K562 (cell line): ENCODE measurements at regions not wholly inside any gene's neighbourhood (a gene's known extent, or its start where the extent isn't known, plus 50 kb on each side); places are given as distances from the start of the nearest gene placed in this dataset.

Experiments used
- ATAC-seq: fragments of 200-7000 bp; cut with Tn5 transposase; 3 replicates; pipeline ENCODE4 v1.9.1; 2020; ENCODE audit warnings: moderate library complexity
- BruUV-seq: library from RNA; stranded (reverse); fragments of 400-500 nt; replicated peaks from 2 replicates; lab custom pipeline; 2021; lab: Mats Ljungman, UMichigan
- CTCF ChIA-PET: fragments of 300-600 bp; formaldehyde crosslinking; extraction: SDS; loops from one replicate; lab custom pipeline; 2021; ENCODE audit warnings: low intra/inter-chr PET ratio; lab: Yijun Ruan, JAX
- POLR2A ChIA-PET: fragments of 300-600, 350-650 bp; sonication (Branson Sonifier 250); formaldehyde crosslinking; extraction: SDS; loops from one replicate; lab custom pipeline; 2021; ENCODE audit warnings: antibody characterized with exemption, inconsistent platforms; lab: Yijun Ruan, JAX
- DNase-seq, 4 experiments: peaks; one replicate each; pipeline versions ENCODE4 v3.0.0 to v3.0.0-alpha.2; 2011 to 2018; ENCODE audit warnings: low spot score in 3 of 4, mixed read lengths in 3 of 4; ENCODE audit errors: extremely low read depth in 1 of 4
- FAIRE-seq: peaks from 2 replicates; lab custom pipeline; 2011; peaks lifted over from hg19 to GRCh38; lab: Jason Lieb, UNC
- H2AFZ ChIP-seq: 2 replicates; pipeline ENCODE4 v1.6.0; 2011; ENCODE audit warnings: low read depth, low read length, control low read depth, inconsistent platforms
- H3K27ac ChIP-seq: fragments of 200-600 bp; 3 replicates; pipeline ENCODE4 v1.8.0; 2011; ENCODE audit warnings: low read depth, mild to moderate bottlenecking, control low read depth, inconsistent platforms, low read length, moderate library complexity, mixed read lengths; ENCODE audit errors: extremely low read depth
- H3K27me3 ChIP-seq, 2 experiments: fragments of 300-600 bp in 1 of 2; 2 replicates in 1 of 2; 3 replicates in 1 of 2; pipeline versions ENCODE4 v1.6.0 to v1.8.0; 2011; ENCODE audit warnings: inconsistent platforms in 2 of 2, low read length in 2 of 2, mild to moderate bottlenecking in 1 of 2, mixed read lengths in 1 of 2, moderate library complexity in 1 of 2; ENCODE audit not compliant: control insufficient read depth in 2 of 2, insufficient read depth in 2 of 2
- H3K36me3 ChIP-seq: fragments of 300-600 bp; 3 replicates; pipeline ENCODE4 v1.8.0; 2011; ENCODE audit warnings: mild to moderate bottlenecking, low read length, inconsistent platforms; ENCODE audit not compliant: control insufficient read depth, insufficient read depth
- H3K4me1 ChIP-seq, 2 experiments: fragments of 200-600 bp in 1 of 2; replicated peaks in 1 of 2; 2 replicates in 1 of 2; 3 replicates in 1 of 2; pipeline versions ENCODE4 v1.5.1 to v1.8.0; 2011; ENCODE audit warnings: inconsistent platforms in 2 of 2, low read length in 2 of 2, mild to moderate bottlenecking in 1 of 2, mixed read lengths in 1 of 2, moderate library complexity in 1 of 2; ENCODE audit not compliant: control insufficient read depth in 2 of 2, insufficient read depth in 2 of 2
- H3K4me2 ChIP-seq: 2 replicates; pipeline ENCODE4 v1.6.1; 2011; ENCODE audit warnings: low read length, control low read depth, inconsistent platforms, mixed read lengths; ENCODE audit not compliant: insufficient read depth
- H3K4me3 ChIP-seq: fragments of 200-600 bp; sonication (generic), shearing (Covaris generic); 2 replicates; pipeline ENCODE4 v1.5.1; 2016; ENCODE audit warnings: control low read depth, inconsistent platforms
- H3K79me2 ChIP-seq: fragments of 200-600 bp; 3 replicates; pipeline ENCODE4 v1.8.0; 2011; ENCODE audit warnings: low read length, inconsistent platforms; ENCODE audit not compliant: control insufficient read depth, insufficient read depth
- H3K9ac ChIP-seq, 2 experiments: 2 replicates each; pipeline versions ENCODE4 v1.6.0 to v1.6.1; 2011; ENCODE audit warnings: low read depth in 2 of 2, low read length in 2 of 2, control low read depth in 1 of 2, inconsistent platforms in 1 of 2, mild to moderate bottlenecking in 1 of 2, mixed read lengths in 1 of 2; ENCODE audit not compliant: insufficient read depth in 1 of 2
- H3K9me1 ChIP-seq: one replicate; pipeline ENCODE4 v1.6.0; 2011; ENCODE audit warnings: inconsistent platforms, mild to moderate bottlenecking, low read length, moderate library complexity; ENCODE audit not compliant: control insufficient read depth, insufficient read depth
- H3K9me3 ChIP-seq: replicated peaks from 2 replicates; pipeline ENCODE4 v1.5.1; 2011; ENCODE audit warnings: low read depth, low read length, inconsistent platforms; ENCODE audit not compliant: control insufficient read depth, insufficient read depth
- H4K20me1 ChIP-seq: replicated peaks from 2 replicates; pipeline ENCODE4 v1.6.1; 2011; ENCODE audit warnings: low read length, inconsistent platforms, mixed read lengths; ENCODE audit not compliant: control insufficient read depth, insufficient read depth
- ADNP ChIP-seq: fragments of 200-800 bp; sonication (Bioruptor generic); IDR thresholded peaks from 2 replicates; pipeline ENCODE4 v1.6.1; 2016; ENCODE audit warnings: missing genetic modification characterization, missing compliant biosample characterization
- RFX5 ChIP-seq: IDR thresholded peaks from 2 replicates; pipeline ENCODE4 v1.6.1; 2011; ENCODE audit warnings: low read depth, mild to moderate bottlenecking, improper control_type of control experiment, low read length
- SIN3B ChIP-seq: fragments of 450-650 bp; IDR thresholded peaks from 2 replicates; pipeline ENCODE4 v1.6.1; 2017; ENCODE audit warnings: low read depth, mild to moderate bottlenecking, moderate library complexity
- SMARCB1 ChIP-seq: IDR thresholded peaks from 2 replicates; pipeline ENCODE4 v1.6.1; 2011; ENCODE audit warnings: improper control_type of control experiment, low read depth; ENCODE audit not compliant: insufficient read length
- WGBS: fragments of 100-300 bp; shearing (Covaris generic); methylation state at CpG from one replicate; pipeline ENCODE4 v1.1.6; 2016; ENCODE audit warnings: low coverage, mixed read lengths; ENCODE audit not compliant: insufficient coverage; ENCODE audit errors: missing lambda C conversion rate; 5-methylcytosine and 5-hydroxymethylcytosine counted together
- in situ Hi-C: fragments of 300-500 bp; cut with MboI; formaldehyde crosslinking; loops from 4 replicates; pipeline ENCODE4 v1.15.0; 2018; ENCODE audit warnings: inconsistent platforms, mixed read lengths
- intact Hi-C: fragments of 100-400 bp; cut with micrococcal nuclease; formaldehyde crosslinking; loops from 2 replicates; pipeline ENCODE4 v1.14.2; 2022
- TF ChIP-seq, protein P1 (sequence below): fragments of 450-650 bp; IDR thresholded peaks from 2 replicates; pipeline ENCODE4 v1.6.1; 2018; ENCODE audit not compliant: partially characterized antibody
- TF ChIP-seq, protein P2 (sequence below): IDR thresholded peaks from 2 replicates; pipeline ENCODE4 v1.6.1; 2016; ENCODE audit warnings: missing genetic modification characterization, missing compliant biosample characterization

DNA sequence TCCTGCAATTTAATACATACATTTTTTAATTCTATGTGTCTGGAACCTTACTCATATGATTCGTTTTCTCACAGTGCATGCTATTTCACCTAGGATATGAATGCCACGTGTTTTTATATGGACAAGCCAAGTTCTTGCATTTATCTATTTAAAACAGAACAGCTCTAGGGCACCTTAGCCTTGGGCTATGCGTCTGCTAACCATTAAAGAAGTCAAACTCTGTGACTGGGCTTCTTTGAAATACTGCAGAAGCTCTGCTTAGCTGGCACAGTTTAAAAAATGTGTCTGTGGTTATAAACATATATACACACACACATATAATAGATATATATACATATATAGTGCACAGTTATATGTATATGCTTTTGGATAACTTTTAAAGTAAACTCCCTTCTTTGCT lies 890.8 kb upstream of the KLHL29 start:
- ATAC-seq (no peak), DNase-seq (no peak), FAIRE-seq (no peak)
- POLR2A ChIA-PET: no interaction called here
- Histone ChIP-seq H3K79me2 (no peaks in the 10 kb centered on the region), H3K4me2 (no peak overlapping the region), H2AFZ (no peak overlapping the region), H3K27me3 (no peaks in the 10 kb centered on the region), H3K27ac (no peak overlapping the region), H3K4me1 (no peaks in the 10 kb centered on the region), H3K36me3 (no peaks in the 10 kb centered on the region), H3K9me1 (no peaks in the 10 kb centered on the region), H3K9me3 (no peaks in the 10 kb centered on the region), H3K9ac (no peak overlapping the region), H3K4me3 (no peak overlapping the region), H4K20me1 (no peaks in the 10 kb centered on the region)
- intact Hi-C loops (no loop called here), in situ Hi-C loops (no loop called here)
- CTCF ChIA-PET: no interaction called here
- no TSS peak for BruUV-seq
- TF ChIP-seq, protein P1, sequence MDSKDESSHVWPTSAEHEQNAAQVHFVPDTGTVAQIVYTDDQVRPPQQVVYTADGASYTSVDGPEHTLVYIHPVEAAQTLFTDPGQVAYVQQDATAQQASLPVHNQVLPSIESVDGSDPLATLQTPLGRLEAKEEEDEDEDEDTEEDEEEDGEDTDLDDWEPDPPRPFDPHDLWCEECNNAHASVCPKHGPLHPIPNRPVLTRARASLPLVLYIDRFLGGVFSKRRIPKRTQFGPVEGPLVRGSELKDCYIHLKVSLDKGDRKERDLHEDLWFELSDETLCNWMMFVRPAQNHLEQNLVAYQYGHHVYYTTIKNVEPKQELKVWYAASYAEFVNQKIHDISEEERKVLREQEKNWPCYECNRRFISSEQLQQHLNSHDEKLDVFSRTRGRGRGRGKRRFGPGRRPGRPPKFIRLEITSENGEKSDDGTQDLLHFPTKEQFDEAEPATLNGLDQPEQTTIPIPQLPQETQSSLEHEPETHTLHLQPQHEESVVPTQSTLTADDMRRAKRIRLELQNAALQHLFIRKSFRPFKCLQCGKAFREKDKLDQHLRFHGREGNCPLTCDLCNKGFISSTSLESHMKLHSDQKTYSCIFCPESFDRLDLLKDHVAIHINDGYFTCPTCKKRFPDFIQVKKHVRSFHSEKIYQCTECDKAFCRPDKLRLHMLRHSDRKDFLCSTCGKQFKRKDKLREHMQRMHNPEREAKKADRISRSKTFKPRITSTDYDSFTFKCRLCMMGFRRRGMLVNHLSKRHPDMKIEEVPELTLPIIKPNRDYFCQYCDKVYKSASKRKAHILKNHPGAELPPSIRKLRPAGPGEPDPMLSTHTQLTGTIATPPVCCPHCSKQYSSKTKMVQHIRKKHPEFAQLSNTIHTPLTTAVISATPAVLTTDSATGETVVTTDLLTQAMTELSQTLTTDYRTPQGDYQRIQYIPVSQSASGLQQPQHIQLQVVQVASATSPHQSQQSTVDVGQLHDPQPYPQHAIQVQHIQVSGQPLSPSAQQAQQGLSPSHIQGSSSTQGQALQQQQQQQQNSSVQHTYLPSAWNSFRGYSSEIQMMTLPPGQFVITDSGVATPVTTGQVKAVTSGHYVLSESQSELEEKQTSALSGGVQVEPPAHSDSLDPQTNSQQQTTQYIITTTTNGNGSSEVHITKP: no peak
- TF ChIP-seq ADNP (tag): no peak
- TF ChIP-seq SMARCB1: no peak
- TF ChIP-seq RFX5: no peak
- TF ChIP-seq, protein P2, sequence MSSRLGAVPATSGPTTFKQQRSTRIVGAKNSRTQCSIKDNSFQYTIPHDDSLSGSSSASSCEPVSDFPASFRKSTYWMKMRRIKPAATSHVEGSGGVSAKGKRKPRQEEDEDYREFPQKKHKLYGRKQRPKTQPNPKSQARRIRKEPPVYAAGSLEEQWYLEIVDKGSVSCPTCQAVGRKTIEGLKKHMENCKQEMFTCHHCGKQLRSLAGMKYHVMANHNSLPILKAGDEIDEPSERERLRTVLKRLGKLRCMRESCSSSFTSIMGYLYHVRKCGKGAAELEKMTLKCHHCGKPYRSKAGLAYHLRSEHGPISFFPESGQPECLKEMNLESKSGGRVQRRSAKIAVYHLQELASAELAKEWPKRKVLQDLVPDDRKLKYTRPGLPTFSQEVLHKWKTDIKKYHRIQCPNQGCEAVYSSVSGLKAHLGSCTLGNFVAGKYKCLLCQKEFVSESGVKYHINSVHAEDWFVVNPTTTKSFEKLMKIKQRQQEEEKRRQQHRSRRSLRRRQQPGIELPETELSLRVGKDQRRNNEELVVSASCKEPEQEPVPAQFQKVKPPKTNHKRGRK (tag): no peak
- TF ChIP-seq SIN3B: no peak
- WGBS: 0% methylated on average over 3 of the region's 3 CpGs
